GM21825 (cell line): ENCODE measurements at regions not wholly inside any gene's neighbourhood (a gene's known extent, or its start where the extent isn't known, plus 50 kb on each side); places are given as distances from the start of the nearest gene placed in this dataset.

Experiments used
- ATAC-seq: cut with Tn5 transposase; IDR thresholded peaks from one replicate; pipeline ENCODE4 v1.9.1; 2021; ENCODE audit warnings: mild to moderate bottlenecking, moderate library complexity; ENCODE audit not compliant: unreplicated experiment

DNA sequence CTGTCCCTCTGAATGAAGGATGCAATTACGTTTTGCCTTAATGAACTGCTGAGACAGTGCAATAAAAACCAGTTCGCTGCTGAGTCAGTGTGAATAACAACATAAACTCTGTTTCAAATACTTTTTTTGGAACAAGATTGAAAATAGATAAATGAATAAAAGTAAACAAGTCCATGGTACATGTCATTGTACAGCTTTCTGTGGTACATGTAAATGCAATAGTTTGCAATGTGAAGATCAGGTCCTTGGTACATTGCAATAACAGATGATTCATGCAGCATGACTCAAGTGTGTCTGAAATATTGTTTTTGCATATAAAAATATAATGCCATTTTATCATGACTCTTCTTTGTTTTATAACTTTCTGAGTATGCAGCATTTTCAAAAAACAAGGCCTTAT lies 193.4 kb upstream of the PACRGL start:
- ATAC-seq: no peak

DNA sequence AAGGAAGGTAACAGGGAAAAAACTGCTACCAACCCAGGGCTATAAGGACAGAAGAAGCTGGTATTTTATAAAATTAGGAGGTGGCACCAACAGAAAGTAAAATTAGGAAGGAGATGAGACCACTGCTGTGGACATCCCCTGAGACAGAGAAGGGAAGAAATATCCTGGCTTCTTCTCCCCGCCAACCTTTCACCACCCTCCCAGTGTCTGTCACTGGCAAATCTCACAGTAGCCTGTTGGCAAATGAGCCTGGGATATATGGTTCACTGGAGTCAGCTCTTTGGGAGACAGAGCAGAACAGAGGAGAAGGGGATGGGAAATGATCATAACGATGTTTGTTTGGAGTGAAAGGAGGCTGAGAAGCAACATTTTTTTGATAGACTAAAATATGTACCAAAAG lies 190.9 kb upstream of the PACRGL start:
- no peak for ATAC-seq

DNA sequence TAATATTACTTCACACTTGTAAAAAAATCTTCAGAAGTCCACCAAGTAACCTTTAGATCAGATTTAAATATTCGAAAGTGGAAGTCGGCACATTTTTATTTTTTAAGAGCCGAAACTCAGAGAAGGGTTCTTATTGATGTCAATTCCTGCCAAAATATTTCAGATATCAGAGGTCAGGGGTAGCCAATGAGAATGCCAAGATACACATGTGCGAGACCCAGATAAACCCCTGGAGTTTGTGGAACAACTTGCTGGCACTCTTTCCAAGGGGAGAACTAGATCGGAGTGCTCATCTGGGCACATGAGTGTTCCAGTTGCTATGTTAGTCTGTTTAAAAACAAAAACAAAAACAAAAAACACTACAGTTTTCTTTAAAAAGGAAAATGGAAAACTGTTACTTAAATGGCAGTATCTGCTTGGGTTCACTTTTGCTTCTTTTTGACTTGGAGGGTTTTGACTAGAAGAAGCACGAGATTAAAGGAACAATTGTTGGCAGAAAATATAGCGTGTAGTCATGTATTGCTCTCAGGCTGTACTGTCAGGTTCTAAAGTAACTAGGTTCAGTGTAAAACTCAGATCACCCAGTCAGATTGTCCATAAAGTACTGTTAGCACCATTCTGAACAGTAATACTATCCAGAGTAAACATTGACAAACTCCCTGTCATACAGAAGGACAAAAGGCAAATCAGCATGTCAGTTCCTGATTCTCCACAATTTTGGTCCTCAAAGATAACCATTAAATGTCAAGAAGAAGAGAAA lies 188.0 kb upstream of the PACRGL start:
- ATAC-seq: no peak

DNA sequence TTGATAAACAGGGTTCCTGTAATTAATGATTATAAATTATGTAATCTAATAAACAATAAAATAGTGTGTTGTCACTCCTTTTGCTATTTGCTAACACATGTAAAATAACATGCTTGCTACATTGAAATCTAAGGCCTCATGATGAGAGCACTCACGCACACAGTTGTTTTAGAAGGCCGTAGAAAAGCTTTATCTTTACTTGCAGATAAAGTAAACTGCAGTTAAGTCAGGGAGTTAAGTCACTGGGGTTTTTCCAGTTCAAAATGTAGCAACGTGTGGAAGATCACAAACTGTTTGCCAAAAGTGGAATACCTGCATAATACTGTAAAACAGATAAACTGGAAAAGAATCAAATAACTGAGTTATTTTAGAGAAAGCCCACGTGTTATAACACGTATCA lies 187.3 kb upstream of the PACRGL start:
- ATAC-seq: no peak

DNA sequence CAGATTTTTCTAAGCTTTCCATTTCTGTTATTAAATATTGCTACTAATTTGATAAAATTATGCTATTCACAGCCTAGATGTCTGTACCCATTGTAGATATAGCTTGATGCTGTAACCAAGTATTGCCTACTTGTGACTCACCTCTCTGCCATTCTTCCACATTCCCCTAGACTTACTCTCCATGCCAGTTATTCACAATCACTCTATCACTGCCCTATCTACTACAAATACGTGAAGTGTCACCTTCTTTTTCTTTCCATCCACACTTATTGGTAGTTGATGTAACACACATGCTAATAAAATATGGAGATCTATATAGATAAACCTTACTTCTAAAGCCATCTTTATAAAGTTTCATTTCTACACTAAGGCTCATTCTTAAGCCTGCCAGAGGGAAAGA lies 179.4 kb upstream of the PACRGL start:
- no peak for ATAC-seq

DNA sequence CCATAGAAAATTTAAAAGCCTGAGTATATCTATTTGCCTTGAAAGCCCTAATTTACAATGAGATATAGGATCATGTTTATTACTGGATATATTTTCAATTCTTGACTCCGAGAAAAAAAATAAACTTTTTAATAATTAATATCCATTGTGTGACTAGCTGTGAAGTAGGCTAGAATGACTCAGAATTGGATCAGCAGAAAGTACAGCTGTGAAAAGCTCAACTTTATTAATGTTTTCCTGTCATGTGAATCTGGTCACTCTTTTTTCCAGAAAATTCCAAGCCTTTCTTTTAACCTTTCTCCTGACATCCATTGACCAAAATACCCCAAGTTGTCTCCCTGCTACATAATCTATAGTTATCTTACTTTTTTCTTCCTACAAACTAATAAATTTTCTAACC lies 171.8 kb upstream of the PACRGL start:
- ATAC-seq: no peak

DNA sequence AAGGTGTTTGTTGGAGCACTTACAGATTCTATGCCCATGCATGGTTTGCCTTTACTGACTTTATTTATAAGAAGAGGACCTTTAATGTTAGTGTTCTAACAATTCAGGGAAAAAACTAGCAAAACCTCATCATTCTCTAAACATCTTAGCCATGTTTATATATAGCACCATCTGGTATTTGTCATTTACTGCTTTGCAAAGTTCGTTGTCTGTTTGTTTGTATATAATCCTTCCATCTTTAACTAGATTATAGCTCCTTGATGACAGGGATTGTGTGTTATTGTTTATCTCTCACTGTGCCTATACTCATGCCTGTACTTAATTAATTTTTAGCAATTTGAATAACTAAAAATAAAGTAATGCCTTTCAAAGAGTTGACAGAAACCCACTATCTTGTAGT lies 170.6 kb upstream of the PACRGL start:
- ATAC-seq: no peak

DNA sequence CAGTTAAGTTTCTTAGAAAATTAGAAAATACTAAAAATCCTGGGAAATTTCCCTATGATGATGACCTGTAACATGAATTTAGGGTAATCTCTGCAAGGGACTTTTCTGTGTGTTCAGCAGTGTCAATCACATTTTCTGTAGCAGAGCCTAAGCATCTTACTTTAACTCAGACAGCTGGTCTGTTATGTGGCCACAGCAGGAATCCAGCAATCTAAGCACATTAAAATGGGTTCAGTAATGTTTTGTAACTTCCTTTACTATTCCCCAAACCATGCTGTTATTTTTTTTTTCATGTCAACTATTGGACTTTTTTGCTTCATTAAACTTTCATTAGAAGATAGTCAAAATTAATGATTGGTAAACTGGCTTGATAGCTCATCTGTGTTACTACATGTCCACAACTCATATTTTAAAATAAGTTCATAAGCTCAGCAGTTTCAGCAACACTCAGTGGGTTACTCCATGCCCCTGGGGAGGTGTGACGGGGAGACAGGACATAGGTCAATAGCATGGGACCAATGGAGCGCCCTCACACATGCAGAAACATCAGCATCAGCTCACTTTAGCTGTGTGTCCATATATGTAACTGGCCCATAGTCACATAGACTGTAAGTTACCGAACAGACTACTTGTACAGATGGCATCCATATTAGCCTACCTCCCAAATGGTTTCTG lies 168.0 kb upstream of the PACRGL start:
- no peak for ATAC-seq

DNA sequence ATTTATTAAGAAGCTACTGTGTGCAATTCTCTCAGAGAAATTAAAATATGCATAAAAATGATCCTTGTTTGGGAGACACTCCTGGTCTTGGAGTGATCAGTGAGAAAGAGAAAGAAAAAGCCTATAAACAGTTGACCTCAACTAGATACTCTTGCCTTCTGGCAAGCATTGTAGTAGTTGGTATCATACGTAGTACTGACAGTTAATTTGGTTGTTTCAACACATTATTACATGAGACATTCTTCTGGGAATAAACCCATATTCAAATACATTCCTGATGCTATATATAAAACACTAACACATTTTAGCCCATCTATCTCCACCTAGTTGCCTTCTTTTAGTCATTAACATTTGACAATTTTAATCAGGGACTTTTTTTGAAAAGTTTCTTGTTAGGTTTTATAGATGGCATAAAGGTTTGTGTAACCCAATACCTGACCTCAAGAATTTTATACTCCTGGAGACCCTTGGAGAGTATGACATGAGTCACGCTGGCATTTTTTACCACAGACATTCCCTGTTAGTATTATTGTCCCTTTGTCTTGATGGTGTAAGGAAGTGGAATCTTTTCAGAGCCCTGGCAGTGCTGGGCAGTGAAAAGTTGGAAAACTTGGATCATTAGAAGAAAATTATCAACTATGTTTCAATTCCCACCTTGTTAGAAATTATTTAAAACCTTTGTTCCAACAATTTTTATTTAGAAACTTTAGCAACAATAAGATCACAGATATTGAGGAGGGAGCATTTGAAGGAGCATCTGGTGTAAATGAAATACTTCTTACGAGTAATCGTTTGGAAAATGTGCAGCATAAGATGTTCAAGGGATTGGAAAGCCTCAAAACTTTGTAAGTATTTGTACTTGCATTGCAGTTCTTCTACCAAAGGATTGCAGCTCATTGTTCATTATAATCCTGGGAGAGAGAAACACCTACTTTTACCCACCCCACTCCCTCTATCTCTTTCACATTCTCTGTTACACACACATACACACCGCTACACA lies 167.1 kb upstream of the PACRGL start:
- no peak for ATAC-seq

DNA sequence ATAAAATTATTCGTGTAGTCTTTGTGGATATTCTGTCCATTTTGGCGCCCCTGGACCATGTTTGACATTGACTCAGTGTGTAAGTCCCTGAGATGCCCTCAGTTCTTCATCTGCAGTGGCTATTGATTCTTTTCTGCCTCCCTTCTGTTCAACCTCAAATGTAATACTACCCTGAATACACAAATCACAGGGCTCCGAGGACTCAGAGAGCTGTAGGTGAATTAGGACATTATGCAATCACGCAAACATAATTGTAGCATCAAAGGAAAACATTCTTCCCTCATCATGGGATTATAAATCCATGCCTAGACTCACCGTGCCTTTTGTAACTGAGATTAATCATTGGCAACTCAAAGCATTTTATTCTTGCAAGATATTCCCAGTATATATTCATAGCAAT lies 161.4 kb upstream of the PACRGL start:
- no peak for ATAC-seq

DNA sequence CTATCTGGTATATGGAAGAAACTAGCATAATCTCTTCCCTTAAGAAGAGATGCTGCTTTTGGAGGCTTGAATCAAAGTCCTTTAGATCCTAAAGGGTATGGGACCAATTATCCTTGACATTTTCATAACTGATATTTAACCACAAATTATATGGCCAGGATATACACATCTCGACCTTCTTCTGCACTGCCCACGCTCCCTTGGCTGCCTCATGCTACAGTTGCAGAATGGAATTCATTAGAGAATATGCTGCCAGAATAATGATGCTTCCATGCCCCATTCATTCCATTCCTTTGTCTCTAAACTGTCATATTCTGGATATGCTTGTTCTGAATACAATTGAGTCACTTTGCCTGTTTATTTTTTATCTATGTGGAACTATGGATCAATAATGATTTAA lies 157.1 kb upstream of the PACRGL start:
- ATAC-seq: no peak

DNA sequence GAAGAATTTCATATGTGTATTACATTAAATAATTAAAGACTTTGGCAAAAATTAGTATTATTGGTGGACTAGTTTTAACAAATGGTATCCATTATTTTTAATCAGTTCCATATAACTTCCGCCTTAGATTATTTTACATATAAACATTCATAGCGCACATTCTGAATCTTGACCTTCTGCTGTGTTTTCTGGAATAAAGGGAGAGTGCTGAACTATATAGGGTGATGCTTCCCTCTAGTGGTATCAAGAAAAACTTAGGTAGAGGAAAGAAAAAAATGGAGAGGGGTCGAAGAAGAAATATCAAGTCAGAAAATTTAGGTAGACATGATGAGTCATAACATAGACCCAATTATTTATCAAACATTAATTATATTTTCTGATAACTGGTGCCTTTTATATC lies 155.6 kb upstream of the PACRGL start:
- no peak for ATAC-seq

DNA sequence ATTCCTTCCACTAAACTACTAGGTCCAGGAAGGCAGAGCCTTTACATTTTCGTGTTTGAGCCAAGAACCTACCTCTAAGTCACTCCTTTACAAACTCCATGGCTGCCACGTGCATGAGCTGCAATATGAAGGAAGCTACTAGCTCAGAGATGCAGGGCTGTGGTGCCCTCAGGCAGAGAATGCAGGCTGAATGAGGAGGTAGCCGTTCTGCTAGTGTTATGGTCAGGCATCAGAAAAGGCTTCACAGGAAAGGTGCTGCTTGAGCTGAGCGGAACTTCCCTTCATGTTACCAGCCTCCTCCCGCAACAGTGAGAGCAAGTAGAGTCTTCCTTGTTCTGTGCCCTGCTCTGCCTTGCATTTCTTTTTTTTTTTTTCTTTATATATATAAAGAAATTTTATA lies 148.3 kb upstream of the PACRGL start:
- ATAC-seq: no peak

DNA sequence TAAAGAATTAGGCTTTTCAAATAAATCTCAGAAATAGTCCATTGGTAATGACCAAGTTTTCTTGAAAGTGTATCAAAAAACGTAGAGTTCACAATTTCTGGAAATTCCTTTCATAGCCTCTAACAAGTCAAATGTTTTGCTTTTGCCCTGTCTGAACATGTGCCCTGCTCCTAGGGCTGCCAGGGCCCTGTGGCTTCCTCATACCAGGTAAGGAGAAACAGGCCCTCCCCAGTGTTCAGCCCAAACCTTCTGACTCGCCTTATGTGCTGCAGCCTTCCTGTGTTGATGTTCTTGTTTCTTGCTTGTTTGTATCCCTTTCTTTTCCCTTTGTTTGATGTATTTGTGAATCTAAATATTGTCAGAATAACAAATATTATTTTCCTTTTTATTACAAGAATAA lies 146.1 kb upstream of the PACRGL start:
- ATAC-seq: no peak

DNA sequence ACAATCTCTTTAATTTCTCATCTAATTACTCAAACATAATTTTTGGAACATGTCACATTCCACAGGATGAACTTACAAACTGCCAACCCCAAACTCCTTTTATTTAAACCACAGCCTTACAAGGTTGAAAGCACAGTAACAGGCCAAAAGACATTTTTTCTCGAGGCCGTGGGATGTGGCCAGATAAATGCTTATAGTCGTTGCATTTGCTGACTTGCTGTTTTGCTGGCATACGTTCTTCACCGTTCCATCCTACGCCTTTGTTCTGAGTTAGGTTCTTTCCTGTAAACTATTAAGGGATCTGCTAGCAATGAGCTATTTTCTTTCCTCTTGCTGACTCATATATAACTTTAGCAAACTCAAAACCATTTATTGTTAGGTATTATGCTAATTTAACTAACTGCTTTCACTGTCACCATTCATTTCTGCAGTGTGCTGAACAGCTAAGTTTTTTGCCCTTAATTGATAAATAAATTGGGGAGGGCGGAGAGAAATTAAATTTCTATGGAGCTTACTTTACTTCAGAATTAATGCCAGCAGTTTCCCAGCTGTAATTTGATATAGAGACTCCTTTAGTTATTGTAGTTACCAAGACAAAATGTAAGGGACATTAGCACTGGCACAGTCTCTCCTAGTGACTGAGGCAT lies 135.1 kb upstream of the PACRGL start:
- no peak for ATAC-seq

DNA sequence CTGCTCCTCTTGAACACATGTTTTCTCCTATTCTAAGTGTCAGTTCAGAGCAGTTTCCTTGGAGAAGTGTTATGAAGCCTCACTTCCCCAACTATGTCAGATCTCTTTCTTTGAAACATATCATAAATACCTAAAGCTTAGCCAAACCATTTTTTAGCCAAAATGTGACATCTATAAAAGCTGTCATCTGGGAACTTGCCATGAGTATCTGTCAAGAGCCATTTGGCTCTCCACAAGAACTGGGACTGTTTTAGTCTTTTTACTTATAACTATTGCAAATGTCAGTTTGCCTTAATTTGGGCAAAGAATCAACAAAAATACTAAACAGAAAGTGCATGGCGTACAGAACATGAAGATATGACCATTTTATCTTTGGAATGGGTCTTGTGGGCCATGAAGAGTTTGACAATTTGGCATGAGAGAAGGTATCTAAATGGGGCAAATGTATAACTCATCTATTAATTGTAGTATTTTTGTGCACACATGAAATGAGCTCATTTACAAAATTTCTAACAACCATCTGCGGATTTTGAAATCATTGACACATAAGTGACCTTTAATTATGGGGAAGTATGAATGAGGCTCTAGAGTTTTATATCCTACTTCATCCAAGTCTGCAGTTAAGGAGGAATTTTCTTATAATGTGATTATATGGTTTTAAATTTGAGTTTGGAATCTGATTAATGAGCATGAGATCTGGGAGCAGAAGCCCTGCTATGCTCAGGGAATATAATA lies 129.1 kb upstream of the PACRGL start:
- no peak for ATAC-seq

DNA sequence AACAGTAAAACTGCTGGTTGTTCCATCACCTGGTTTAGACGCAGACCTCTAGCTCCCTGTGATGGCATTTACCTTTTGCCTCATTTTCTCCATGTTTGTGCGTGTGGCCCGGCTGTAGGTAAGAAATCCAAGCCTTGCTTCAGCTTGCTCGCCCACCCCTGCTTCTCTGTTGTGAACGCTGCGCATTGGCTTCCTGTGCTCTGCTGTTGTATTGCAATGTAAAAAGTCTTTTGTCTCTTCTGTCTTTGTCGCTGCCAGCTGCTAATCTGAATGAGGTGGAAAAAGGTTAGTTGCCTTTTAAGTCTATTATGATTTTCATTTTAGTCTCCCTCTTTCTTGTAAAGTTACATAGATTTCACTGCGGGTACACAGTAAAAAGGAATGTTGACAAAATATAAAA lies 127.3 kb upstream of the PACRGL start:
- ATAC-seq: no peak

DNA sequence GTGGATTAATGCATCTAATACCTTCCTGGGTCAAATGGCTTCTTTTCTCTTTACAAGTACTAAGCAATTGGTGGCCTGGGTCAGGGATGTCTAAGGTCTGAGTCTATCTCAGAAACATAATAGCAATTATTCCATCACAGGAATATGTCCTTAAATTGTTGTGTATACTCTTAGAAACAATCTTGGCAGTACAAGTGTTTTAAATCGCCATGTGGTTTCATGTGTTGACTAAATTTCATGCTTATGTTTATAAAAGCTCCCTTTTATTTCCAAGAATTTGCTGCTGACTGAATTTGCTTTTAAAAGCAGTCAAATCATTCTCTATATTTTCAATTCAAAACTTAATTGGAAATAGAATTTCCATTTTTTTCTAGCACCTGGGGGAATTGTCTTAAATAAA lies 125.3 kb upstream of the PACRGL start:
- no peak for ATAC-seq

DNA sequence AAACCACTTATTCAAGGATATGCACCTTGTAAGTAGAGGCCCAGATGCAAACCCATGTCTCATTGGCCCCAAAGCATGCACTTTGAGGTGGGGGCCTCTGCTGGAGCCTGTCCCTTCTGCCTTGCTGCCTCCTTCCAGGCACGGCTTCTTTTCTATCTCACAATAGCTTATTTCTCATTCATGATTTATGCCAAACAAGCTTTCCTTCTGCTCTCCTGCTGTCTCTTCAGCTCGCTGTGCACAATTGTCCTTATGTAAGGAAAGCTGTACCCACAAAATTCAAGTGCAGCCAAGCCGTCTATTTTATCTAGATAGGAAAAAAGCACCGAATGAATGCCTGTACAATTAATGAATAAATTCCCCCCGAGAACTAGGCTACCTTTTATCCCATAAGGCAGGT lies 124.8 kb upstream of the PACRGL start:
- no peak for ATAC-seq

DNA sequence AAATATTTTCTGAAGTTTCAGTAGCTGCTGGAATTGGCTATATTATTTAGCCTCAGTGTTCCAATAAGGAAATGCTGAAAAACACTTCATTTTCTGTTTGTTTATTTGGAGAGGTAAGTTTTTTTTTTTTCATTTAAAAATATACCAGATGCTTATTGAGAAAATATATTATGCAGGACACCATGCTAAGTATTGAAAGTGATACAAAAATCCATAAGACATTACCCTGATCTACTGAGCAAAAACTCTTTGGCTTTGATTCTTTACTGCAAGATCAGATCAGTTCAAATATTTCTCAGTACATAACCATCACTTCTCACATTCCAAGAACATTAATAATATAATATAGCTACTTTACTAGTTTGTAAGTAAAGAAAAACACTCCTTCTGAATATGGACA lies 123.4 kb upstream of the PACRGL start:
- ATAC-seq: no peak
